ENCODE measurements at regions not wholly inside any gene's neighbourhood (a gene's known extent, or its start where the extent isn't known, plus 50 kb on each side); places are given as distances from the start of the nearest gene placed in this dataset.

DNA sequence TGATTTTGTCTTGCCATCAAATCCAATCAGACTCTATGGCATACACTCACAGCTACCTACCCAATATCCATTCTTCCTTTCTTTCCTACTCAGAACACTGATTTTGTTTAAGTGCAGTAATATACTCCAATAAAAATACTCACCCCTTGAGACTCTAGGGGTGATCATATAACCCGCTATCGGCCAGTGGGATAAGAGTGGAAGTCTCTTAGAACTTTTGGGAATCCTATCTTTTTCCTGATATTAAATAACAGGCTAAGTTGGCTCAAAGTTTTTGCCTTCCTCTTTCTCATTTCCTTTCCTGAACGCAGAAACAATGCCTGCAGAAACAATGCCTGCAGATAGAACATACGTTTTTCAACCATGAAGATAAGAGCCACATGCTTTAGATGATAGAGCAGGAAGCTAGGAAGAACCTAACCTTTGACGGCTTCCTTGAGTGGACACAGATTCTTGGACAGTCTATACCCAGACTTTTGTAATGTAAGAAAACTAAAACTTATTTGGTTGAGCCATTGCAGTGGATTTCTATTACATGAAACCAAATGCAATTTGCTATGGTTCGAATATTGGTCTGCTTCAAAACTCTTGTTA is 373.8 kb downstream of the STIM2 start:
- TF ChIP-seq, protein P1, sequence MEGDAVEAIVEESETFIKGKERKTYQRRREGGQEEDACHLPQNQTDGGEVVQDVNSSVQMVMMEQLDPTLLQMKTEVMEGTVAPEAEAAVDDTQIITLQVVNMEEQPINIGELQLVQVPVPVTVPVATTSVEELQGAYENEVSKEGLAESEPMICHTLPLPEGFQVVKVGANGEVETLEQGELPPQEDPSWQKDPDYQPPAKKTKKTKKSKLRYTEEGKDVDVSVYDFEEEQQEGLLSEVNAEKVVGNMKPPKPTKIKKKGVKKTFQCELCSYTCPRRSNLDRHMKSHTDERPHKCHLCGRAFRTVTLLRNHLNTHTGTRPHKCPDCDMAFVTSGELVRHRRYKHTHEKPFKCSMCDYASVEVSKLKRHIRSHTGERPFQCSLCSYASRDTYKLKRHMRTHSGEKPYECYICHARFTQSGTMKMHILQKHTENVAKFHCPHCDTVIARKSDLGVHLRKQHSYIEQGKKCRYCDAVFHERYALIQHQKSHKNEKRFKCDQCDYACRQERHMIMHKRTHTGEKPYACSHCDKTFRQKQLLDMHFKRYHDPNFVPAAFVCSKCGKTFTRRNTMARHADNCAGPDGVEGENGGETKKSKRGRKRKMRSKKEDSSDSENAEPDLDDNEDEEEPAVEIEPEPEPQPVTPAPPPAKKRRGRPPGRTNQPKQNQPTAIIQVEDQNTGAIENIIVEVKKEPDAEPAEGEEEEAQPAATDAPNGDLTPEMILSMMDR (IDR thresholded peaks at IDR 0.05) = no peak
- no peak for TF ChIP-seq POLR2A (IDR thresholded peaks at IDR 0.05)
